ENCODE measurements at regions not wholly inside any gene's neighbourhood (a gene's known extent, or its start where the extent isn't known, plus 50 kb on each side); places are given as distances from the start of the nearest gene placed in this dataset.
"Not testable (repeated sequence)": the region's sequence is repeated elsewhere in the genome, so short reads cannot be mapped to it uniquely, and the experiment has no call there.

DNA sequence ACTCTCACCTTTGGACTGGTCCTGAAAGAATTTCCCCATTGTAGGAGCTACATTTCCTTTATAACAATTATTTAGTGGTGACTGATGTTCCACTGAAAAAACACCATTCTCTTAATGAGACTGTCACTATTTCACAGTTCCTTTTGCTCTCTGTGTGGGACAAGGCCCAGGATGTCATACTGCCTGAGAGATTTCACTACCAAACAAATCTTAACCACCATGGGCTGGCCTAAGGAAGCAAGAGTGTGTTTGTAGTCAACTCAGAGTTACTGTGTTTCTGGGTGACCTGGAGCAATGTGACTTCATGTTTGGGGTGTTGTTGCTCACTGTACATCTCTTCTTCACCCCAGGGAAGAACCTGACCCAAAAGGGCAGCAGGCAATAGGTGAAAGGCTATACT lies 50.1 kb upstream of the ZNF608 start:
- DNase-seq = no peak

DNA sequence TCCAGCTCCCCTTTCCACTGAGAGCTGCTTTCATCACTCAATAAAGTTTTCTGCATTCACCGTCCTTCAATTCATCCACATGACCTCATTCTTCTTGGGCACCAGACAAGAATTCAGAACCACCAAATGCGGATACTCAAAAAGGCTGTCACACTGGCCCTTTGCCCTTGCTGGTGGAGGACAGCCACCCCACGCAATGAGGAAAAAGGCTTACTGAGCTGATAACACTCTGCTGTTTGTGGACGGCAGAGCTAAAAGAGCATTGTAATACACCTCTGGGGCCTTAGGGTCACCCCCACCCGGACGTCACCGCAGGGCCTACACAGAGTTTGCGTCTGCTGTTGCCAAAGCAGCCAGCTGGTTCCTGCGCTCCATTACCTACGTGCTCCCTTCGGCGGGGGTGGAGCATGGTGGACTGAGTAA lies 51.2 kb upstream of the ZNF608 start:
- DNase-seq = no peak

DNA sequence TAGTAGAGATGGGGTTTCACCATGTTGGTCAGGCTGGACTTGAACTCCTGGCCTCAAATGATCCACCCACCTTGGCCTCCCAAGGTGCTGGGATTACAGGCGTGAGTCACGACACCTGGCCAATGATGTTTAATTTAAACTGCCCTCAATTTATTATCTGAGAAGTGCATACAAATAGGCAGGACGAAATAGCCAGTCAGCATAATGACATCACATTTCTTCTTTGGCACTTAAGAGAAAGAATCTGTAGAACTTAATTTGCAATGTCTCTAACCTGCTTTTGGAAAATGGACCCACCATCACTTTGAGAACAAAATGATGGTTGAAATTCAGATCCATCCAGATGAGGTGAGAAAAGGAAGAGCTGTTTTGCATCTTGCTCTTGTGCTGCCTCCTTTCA lies 52.5 kb upstream of the ZNF608 start:
- DNase-seq = no peak

DNA sequence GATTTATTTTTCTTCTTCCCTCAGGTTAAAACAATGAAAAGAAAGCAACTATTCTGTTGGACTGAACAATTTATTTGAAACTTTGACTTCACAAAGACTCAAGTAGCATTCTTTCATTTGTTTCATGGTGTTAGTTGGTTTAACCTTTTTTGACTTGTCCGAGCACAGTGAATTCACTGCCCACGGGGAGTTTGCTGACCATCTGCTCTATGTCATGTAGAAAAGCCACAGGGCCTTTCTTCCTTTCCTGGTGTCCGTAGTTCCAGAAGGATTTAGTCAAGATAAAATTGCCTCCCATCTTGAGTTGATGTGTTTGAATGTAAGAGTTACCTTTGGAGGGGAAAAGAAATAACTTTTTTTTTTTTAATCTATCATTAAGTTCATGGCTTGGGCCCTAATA lies 55.1 kb upstream of the ZNF608 start:
- no peak for DNase-seq

DNA sequence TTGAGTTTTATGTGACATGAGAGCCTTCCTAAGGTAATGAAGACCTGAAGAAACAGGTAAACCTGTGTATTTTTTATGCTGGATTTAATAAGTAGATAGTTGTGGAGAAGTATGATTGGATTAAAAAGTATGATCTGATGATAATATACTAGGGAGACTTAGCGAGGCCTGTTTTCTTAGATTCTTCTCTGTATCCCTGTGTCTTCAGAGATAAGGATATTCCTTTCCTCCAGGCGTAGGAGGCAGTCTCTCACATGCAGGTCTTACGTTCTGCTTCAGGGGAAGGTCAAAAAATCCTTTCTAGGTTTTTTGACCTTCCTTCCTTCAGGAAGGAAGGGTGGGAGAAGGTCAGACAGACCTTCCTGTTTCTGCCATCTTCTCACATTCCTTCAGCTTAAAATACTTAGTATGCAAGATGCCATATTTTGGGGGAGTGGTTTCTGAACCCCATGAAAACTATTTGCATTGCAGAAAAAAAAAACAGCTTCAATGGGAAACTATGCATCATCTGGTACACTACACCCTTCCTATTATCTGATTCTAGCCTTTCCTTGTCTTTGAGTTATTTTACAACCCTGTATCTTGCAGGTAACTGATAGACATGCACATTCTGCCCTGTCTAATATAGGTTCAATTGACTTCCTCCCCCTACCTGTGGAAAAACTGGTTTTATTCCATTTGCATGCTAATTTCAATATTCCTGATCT lies 57.3 kb upstream of the ZNF608 start:
- no peak for DNase-seq

DNA sequence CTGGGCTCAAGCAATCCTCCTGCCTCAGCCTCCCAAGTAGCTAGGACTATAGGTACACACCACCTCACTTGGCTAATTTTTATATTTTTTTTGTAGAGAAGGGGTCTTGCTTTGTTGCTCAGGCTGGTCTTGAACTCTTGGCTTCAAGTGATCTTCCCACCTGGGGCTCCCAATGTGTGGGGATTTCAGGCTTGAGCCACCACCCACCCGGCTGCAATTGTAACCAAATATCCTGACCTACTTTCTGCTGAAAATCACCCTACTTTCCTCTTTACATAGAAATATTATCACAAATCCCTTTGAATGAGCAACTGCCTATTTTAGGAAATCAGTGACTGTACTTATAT lies 59.6 kb upstream of the ZNF608 start:
- no peak for DNase-seq

DNA sequence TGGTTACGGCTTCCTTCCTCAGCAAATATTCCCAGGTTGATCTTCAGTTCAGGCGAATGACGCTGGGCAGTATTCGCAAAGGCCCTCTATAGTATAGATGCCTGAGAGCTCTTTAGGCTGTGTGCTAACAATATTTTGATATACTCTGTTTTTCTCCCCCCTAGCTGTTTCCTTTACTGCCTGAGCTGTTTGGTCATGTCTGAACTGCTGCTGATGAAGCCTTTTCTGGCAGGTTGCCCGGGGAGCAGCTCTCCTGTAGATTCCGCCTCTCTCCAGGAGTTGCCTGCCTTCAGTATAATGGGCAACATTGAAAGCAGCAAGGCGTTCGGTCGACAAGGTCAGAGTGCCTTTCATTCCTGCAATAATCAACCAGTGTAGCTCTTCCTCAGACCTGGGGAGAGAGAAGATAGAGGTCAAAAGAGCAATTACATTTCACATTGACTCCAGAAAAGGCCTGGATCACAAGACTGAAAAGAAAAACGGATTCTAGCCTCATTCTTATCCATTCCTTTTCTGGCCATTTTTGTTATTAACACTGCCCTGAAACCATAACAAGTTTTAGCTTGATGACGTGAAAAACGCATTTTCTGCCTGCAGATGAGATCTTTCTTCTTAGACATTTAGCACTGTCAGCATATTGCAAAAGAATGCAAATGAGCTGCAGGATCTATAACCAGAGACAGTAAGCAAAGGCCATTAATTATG lies 60.1 kb upstream of the ZNF608 start:
- DNase-seq = peak; percentile 93

DNA sequence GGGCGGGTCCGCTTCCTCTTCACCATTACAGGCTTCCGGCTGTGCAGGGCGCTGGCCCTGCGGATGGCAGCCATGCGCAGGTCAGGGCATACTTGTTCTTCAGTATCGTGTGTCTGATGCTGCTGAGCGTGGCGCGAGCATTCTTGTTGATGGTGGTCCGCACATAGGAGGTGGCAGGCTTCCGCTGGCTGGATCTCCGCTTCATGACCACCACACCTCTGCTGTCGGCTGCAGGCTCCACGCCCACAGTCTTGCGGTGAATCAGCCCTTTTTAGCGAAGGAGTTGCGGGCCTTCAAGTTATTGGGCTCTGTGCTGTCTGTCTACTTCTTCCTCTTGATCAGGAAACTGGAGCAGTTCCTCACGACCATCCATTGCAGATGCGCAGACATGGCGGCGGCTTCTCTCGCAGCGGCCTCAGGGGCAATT lies 62.4 kb upstream of the ZNF608 start:
- no peak for DNase-seq

DNA sequence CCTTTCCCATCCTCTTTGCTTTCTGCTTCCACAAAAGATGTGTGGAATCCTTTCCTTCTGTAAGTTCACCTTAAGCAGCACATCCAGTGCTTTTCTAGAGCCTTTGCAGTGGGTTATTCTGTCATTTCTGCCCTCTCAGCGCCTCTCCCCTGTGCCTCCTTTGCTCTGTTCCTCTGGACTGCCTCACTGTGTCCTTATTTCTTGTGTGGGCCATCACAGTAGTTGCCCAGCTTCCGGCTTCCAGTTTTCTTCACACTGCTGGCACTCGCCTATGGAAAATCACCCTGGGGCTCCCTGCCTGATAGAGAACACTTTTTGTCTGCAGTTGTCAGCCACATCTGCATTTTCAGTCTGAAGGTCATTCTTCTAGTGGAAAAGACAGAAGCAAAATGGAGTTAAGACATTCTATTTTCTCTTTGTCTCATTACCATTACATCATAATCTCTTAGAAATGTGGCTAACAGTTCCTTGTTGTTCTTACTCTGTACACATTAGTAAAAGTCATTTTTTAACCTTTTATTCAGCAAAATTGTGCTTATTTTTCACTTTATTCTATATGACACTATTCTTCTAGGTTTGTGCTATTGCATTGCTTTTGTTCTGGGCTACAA lies 64.1 kb upstream of the ZNF608 start:
- DNase-seq = no peak

DNA sequence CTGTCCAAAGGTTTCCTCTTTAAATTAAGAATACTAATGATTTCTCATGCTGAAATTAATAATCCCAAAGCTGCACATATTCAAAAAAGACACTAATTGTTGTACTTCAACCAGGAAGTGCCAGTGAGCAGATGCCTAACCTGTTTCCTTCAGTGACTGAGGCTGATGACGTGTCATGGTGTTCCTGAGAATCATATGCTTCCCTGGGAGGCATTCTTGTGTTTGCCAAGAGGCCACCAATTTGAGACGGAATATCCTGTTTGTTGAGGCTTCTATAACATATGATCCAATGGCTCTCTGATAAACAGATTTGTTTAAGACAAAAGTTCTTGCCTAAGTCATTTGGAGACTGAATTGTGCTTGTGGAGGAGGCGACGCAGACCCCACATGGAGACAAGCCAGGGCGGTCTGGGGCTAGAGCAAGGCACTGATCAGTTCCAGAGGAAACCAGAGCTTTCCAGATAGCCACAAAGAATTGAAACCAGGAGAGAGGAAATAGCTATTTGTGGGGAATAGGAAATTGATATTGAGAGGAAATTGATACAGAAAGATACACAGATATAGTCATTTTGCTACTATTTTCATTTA lies 66.4 kb upstream of the ZNF608 start:
- DNase-seq = no peak

DNA sequence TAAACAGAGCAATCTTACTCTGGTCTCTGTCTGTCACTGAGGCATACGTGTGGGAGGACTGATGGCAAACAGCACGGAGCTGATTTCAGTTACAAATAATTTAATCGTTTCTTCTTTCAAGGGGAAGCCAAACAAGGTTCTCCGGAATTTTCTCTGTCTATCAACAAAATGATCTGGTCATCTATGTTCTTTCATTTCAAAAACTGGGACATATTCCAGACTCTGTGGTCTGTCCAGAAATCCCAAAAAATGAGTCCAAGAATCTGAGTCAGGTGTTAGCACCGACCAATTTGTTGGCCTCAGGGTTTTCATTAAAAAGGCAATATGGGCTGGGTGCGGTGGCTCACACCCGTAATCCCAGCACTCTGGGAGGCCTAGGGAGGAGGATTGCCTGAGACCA lies 69.9 kb upstream of the ZNF608 start:
- no peak for DNase-seq

DNA sequence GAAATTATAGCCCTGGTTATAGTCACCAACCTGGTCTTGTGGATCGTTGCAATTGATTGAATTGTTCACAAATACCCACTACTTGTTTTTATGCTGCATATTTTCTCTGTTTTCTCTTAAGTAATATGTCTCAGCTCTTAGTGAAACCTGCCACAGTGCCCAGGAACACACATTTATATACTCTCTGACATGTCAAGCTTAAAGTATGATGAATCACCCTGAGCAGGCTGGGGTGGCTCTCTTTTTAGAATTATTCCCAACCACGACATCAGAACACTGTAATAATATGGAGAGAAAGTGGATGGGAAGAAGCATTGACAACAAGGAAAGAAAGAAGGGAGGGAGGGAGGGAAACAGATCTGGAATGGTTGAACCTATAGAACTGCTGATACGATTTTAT lies 72.8 kb upstream of the ZNF608 start:
- DNase-seq = no peak

DNA sequence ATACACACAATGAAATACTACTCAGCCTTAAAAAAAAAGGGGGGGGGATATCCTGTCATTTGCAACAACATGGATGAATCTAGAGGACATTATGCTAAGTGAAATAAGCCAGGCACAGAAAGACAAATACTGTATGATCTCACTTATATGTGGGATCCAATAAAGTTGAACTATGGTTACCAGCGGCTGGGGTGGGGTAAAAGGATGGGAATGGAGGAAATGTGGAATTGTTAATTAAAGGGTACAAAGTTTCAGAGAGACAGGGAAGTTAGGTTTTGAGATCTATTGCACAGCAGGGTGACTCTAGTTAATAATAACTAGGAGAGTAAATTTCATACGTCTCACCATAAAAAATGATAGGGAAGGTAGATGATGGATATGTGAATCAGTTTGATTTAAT lies 76.2 kb upstream of the ZNF608 start:
- no peak for DNase-seq

DNA sequence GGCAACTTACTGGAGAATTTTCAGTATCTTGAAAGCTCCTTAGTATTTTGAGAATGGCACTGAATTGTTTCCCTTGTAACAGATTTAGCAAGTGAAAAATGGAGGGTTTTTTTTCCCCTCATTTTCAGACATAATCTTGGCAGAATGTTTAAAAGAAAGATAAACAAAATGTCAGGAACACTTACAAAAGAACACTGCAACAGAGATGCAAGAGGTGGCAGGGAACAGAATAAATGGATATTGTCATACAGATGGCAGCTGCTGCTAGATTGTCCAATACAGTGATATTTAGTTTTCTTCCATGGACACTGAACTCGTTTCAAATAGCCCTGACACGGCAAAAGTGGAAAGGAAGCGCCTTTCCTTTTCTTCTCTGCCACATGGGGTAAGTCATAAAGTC lies 76.9 kb upstream of the ZNF608 start:
- DNase-seq = no peak

DNA sequence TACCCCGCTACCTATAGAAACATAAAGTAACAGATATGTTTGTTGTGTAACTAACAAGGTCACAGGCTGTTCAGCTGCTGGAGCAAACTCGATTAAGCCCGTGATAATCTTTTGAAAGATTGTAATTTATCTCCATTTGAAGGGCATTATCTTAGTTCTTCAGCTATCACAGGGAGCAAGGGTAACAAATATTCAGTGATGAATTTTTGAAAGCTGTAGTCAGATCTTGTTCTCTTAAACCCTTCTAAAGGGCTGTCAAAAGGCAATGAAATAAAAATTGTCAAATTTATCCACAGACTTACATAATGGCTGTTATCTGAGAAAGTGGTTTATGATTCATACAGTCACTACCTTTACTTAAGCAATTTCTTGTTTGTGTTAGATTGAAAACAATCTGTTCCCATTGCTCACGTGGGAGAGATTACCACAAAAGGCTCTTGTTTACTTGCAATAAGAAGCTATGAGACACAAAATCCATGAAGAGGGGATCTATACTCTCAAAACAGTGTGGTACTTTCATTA lies 78.3 kb upstream of the ZNF608 start:
- DNase-seq = peak; percentile 21

DNA sequence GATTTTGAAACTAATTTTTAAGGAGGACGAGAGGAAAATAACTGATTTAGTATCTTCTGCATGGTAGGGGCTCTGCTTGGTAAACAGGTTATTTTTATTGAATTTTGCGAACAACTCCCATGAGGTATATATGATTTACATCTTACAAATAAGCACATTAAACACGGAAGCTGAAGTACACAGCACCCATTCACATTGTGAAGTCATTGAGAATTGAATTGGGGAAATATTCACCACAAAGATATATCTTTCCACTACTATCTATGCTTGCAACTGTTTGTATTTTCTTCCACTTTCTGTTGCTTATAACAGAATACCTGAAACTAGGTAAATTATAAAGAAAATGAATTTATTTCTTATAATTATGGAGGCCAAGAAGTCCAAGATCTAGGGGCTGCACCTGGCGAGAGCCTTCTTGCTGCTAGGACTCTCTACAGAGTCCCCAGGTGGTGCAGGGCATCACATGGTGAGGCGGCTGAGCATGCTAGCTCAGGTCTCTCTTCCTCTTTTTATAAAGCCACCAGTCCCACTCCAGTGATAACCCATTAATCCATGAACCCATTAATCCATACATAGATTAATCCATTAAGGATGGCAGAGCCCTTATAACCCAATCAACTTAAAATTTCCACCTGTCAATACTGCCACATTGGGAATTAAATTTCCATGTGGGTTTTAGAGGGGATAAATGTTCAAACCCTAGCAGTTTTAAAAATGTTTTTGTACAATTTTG lies 79.0 kb upstream of the ZNF608 start:
- no peak for DNase-seq

DNA sequence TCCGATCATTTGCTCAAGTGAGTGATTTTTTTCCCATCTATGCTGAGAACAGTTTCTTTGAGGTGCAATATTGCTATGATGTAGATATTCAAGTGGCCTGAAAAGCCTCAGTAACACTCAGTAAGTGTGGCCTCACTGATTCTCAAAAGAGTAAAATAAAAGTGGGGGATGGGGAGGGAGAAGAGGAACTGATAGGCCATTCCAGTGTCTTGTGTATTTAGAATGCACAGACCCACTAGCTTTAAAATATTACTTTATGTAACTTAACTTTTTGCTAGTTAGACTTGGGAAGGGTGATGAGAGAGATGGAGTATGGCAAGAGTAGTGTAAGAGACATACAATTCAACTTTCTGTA lies 79.5 kb upstream of the ZNF608 start:
- no peak for DNase-seq

DNA sequence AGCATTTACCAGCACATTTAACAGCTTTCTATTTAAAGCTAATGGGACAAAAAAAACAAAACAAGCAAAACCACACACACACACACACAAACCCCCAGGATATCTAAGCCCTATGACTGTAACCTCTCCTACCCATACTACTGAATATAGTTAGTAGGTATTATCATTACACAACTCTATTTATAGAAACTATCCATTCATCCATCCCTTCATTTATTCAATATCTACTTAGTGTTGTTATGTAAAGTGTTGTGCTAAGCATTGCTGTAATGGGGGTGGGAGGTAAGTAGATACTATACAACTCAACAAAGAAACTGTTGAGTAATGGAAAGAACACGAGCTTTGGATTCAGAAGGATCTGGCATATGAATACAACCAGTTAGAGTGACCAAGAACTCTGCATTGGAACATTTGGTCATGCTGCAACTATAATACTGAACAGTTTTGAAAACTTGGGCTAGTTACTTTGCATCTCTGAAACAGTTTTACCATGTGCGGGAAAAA lies 82.3 kb upstream of the ZNF608 start:
- no peak for DNase-seq

DNA sequence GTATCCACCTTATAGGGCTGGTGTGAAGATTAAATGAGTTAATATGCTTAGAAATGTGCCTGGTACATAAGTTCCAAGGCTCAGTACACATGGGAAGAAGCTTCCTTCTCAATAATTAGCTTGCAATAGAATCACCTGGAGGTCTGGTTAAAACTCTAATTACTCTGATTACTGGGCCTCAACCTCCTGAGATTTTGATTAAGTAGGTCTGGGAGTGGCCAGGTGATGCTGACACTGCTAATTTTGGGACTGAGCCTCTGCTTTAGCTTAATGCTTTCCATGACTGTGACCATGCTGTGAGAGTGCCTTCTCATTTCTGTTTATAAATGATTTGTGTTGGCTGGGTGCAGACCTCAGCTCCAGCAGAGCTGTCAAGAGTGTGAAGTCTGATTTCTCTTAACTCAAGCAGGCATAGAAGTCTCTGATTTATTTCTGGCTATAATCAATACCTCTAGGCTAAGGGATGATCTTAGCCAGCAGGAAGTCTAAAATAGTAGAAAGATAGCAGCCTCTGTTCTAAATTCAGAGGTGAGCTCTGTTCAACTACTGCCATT lies 85.3 kb upstream of the ZNF608 start:
- no peak for DNase-seq

DNA sequence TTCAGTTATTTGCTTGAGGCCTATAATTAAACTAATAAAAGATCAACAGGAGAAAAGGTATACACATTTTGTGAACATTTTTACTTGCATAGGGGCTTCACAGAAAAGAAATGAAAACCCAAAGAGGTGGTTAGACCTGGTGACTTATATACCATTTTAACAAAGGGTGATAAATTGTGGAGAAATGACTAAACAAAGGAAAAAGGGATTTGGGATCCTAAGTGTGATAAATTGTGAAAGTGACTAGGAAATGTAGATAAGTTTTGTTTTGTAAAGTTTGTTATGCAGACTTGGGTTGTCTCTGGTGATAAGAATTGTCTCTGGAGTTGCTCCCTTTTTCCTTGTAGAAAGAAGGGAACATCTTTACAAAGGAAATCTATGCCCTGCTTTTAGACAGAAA lies 86.1 kb upstream of the ZNF608 start:
- DNase-seq = no peak

DNA sequence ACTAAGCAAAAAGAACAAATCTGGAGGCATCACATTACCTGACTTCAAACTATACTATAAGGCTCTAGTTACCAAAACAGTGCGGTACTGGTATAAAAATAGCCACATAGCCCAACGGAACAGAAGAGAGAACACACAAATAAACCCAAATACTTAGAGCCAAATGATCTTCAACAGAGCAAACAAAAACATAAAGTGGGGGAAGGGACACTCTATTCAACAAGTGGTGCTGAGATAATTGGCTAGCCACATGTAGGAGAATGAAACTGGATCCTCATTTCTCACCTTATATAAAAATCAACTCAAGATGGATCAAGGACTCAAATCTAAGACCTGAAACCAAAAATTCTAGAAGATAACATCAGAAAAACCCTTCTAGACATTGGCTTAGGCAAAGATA lies 89.9 kb upstream of the ZNF608 start:
- not testable (repeated sequence) for DNase-seq

DNA sequence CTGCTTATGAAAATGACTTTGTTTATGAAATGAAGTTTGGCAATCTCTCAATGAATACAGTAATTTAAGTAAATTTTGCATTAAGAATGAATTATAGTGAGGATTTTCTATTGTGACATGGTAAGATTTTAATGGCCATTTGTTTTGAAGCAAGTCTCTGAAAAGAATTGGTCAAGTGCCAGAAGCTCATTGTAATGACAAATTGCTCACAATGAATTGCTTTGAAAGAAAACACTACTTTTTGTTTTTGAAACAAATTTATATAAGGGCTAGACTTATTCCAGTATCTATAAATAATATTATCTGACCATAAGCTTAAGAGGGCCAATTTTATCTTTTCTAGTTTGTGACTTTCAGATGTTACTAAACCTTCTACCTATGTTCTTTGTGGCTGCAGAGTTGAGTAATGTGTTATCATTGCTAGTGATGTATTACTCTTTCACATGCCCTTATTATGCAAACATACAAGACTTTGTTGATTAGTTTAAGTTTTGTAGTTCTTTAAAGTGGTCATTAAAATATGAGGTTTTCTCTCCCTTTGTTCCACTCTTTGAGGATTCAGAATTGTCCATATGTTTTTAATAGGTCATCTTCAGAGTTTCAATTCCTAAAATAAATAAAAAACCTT lies 93.0 kb upstream of the ZNF608 start:
- no peak for DNase-seq

Data from NCI-H2171 treated with DMSO at 0.1 percent for 48 hours (cell line).